VCaP (cell line): ENCODE measurements at regions not wholly inside any gene's neighbourhood (a gene's known extent, or its start where the extent isn't known, plus 50 kb on each side); places are given as distances from the start of the nearest gene placed in this dataset.

Experiments used
- H3K27ac ChIP-seq: fragments of 450-650 bp; 2 replicates; pipeline ENCODE4 v1.5.1; 2017
- CTCF ChIP-seq: fragments of 450-650 bp; conservative IDR thresholded peaks from 2 replicates; pipeline ENCODE4 v1.5.1; 2017; ENCODE audit warnings: mild to moderate bottlenecking, moderate library complexity

DNA sequence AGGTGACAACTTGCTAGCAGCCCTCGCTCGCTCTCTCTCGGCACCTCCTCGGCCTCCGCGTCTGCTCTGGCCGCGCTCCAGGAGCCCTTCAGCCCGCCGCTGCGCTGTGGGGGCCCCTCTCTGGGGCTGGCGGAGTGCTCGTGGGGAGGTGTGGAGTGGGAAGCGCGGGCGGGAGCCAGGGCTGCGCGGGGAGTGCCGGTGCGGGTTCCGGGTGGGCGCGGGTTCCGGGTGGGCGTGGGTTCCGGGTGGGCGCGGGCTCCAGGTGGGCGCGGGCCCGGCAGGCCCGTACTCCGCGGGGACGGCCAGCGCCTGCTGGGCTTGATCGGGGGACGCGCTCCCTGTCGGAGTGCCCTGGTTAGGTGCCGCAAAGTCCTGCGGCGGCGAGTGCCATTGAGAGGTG is 384.3 kb downstream of the GPM6A start:
- no peak for TF ChIP-seq CTCF
- H3K27ac ChIP-seq: no peak overlapping the region

DNA sequence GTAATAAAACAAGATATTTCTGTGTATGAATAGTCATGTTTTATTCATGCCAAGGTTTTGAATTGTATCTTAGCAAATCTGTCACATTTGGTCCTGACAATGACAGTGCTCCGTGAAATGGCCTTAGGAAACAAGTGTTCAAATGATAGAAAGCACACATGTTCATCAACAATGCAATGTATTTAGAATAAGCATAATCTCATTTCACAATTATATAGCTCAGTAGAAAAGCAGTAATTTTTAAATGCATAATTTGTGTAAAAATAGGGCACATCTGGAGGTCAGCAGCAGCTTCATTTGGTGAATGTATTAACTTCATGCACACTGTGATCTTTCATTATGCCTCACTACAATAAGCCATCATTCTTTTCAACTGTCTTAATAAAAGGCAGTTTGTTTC is 380.4 kb downstream of the GPM6A start:
- H3K27ac ChIP-seq: no peak overlapping the region
- TF ChIP-seq CTCF: no peak

DNA sequence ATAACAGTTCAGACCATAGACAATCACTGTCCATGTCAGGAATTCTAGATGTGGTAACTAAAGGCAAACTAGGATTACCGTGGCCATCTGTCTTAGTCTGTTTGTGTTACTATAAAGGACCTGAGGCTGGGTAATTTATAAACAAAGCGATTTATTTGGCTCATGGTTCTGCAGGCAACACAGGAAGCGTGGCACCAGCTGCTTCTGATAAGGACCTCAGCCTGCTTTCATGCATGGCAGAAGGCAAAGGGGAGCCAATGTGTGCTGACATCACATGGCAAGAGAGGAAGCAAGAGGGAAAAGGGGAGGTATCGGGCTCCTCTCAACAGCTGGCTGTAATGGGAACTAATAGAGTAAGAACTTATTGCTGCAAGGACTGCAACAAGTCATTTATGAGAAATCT is 376.7 kb downstream of the GPM6A start:
- no peak for TF ChIP-seq CTCF
- no peak overlapping the region for H3K27ac ChIP-seq

GRCh38 chr4:175436196-175436595 is 375.9 kb downstream of the GPM6A start:
- H3K27ac ChIP-seq: no peak overlapping the region
- TF ChIP-seq CTCF: no peak

DNA sequence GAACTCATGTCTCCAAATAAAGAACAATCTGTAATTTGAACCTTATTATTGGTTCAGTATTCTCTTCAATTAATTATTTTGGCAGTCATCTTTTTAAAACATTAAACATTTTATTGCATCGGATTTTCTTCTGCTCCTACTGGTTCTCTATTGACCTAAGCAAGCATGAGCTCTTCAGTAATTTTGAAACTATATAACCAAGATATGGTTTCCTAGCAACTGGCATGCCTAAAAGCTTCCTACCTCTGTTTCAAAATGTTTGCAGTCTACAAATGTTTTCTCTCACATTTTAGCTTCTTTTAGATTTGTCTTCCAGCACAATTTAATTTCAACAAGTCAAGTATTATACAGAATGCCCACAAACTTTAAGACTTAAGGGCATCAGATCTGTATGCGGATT is 371.3 kb downstream of the GPM6A start:
- no peak for TF ChIP-seq CTCF
- H3K27ac ChIP-seq: peak overlapping the region; percentile 76

- peak overlapping the region; percentile 76 for H3K27ac ChIP-seq
These were observed 370.8 kb downstream of the GPM6A start for GRCh38 chr4:175441256-175441655.

DNA sequence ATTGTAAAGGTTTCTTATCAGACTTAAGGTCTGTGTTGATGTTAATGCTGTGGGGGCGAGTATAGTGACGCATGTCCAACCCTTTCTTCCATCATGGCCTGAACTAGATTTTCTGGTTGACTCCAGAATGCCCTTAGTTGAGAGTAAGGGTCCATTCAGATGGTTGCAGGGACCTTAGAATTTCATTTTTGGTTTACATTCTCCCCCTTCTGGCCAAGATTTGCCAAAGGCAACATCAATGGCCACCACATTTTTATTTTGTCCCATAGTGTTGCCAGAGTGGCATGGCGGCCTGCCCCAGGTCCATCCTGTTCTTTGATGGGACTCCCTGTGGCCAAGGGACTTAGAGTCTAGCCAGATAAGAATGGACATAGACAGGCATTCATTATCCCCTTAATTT is 368.5 kb downstream of the GPM6A start:
- no peak overlapping the region for H3K27ac ChIP-seq

More at GRCh38 chr4:175441256-175441655, 370.8 kb downstream of the GPM6A start:
- no peak for TF ChIP-seq CTCF

More for the DNA sequence above, 368.5 kb downstream of the GPM6A start:
- TF ChIP-seq CTCF: no peak
